ENCODE measurements at regions not wholly inside any gene's neighbourhood (a gene's known extent, or its start where the extent isn't known, plus 50 kb on each side); places are given as distances from the start of the nearest gene placed in this dataset.

GRCh38 chr17:79417476-79417988 is 193.3 kb downstream of the RBFOX3 start:
- Histone ChIP-seq H3K4me1 (ENCODE audit: control insufficient read depth in 2 of 2, insufficient read depth in 2 of 2, low read length in 2 of 2) (no peaks in the 10 kb centered on the region), H3K36me3 (ENCODE audit: control insufficient read depth in 2 of 2, insufficient read depth in 2 of 2, low read length in 1 of 2) (no peaks in the 10 kb centered on the region), H3K27me3 (ENCODE audit: control insufficient read depth in 2 of 2, insufficient read depth in 1 of 2, low read length in 1 of 2) (peaks cover 0 to 13% of the 10 kb centered on the region in 2 donors), H3K9me3 (ENCODE audit: control insufficient read depth in 2 of 2, insufficient read depth in 1 of 2, low read length in 1 of 2) (no peaks in the 10 kb centered on the region), H3K27ac (ENCODE audit: low read depth in 1 of 2, low read length in 1 of 2) (no peak overlapping the region), H3K4me3 (ENCODE audit: low read length in 2 of 2) (no peak overlapping the region)
- WGBS: 92% methylated on average over 14 of the region's 14 CpGs
- no peak for DNase-seq (ENCODE audit: low read depth in 6 of 9, low spot score in 9 of 9)

- Histone ChIP-seq H3K36me3 (ENCODE audit: control insufficient read depth in 2 of 2, insufficient read depth in 2 of 2, low read length in 1 of 2) (no peaks in the 10 kb centered on the region), H3K4me1 (ENCODE audit: control insufficient read depth in 2 of 2, insufficient read depth in 2 of 2, low read length in 2 of 2) (no peaks in the 10 kb centered on the region), H3K27ac (ENCODE audit: low read depth in 1 of 2, low read length in 1 of 2) (no peak overlapping the region), H3K27me3 (ENCODE audit: control insufficient read depth in 2 of 2, insufficient read depth in 1 of 2, low read length in 1 of 2) (peaks cover 0 to 13% of the 10 kb centered on the region in 2 donors), H3K9me3 (ENCODE audit: control insufficient read depth in 2 of 2, insufficient read depth in 1 of 2, low read length in 1 of 2) (no peaks in the 10 kb centered on the region), H3K4me3 (ENCODE audit: low read length in 2 of 2) (no peak overlapping the region)
- WGBS: 76% methylated on average over 9 of the region's 9 CpGs
- no peak for DNase-seq (ENCODE audit: low read depth in 6 of 9, low spot score in 9 of 9)
Measured at GRCh38 chr17:79415909-79416308, 194.9 kb downstream of the RBFOX3 start.

- H3K27me3 ChIP-seq (ENCODE audit: control insufficient read depth in 2 of 2, insufficient read depth in 1 of 2, low read length in 1 of 2): peaks cover 0 to 13% of the 10 kb centered on the region in 2 donors
- WGBS: 51% methylated on average over 13 of the region's 13 CpGs
- H3K27ac ChIP-seq (ENCODE audit: low read depth in 1 of 2, low read length in 1 of 2): no peak overlapping the region
- no peak for DNase-seq (ENCODE audit: low read depth in 6 of 9, low spot score in 9 of 9)
- no peaks in the 10 kb centered on the region for H3K36me3 ChIP-seq (ENCODE audit: control insufficient read depth in 2 of 2, insufficient read depth in 2 of 2, low read length in 1 of 2)
- H3K4me3 ChIP-seq (ENCODE audit: low read length in 2 of 2): no peak overlapping the region
- H3K9me3 ChIP-seq (ENCODE audit: control insufficient read depth in 2 of 2, insufficient read depth in 1 of 2, low read length in 1 of 2): no peaks in the 10 kb centered on the region
- H3K4me1 ChIP-seq (ENCODE audit: control insufficient read depth in 2 of 2, insufficient read depth in 2 of 2, low read length in 2 of 2): no peaks in the 10 kb centered on the region
Measured at GRCh38 chr17:79415365-79415764, 195.5 kb downstream of the RBFOX3 start.

GRCh38 chr17:79414793-79415211 is 196.0 kb downstream of the RBFOX3 start:
- no peak overlapping the region for H3K4me3 ChIP-seq (ENCODE audit: low read length in 2 of 2)
- H3K36me3 ChIP-seq (ENCODE audit: control insufficient read depth in 2 of 2, insufficient read depth in 2 of 2, low read length in 1 of 2): no peaks in the 10 kb centered on the region
- H3K4me1 ChIP-seq (ENCODE audit: control insufficient read depth in 2 of 2, insufficient read depth in 2 of 2, low read length in 2 of 2): no peaks in the 10 kb centered on the region
- 63% methylated on average over 16 of the region's 16 CpGs for WGBS
- H3K27me3 ChIP-seq (ENCODE audit: control insufficient read depth in 2 of 2, insufficient read depth in 1 of 2, low read length in 1 of 2): peaks cover 0 to 13% of the 10 kb centered on the region in 2 donors
- no peak overlapping the region for H3K27ac ChIP-seq (ENCODE audit: low read depth in 1 of 2, low read length in 1 of 2)
- H3K9me3 ChIP-seq (ENCODE audit: control insufficient read depth in 2 of 2, insufficient read depth in 1 of 2, low read length in 1 of 2): no peaks in the 10 kb centered on the region
- DNase-seq (ENCODE audit: low read depth in 6 of 9, low spot score in 9 of 9): no peak

GRCh38 chr17:79414063-79414792 is 196.6 kb downstream of the RBFOX3 start:
- DNase-seq (ENCODE audit: low read depth in 6 of 9, low spot score in 9 of 9): no peak
- no peak overlapping the region for H3K4me3 ChIP-seq (ENCODE audit: low read length in 2 of 2)
- 70% methylated on average over 21 of the region's 21 CpGs for WGBS
- H3K27ac ChIP-seq (ENCODE audit: low read depth in 1 of 2, low read length in 1 of 2): no peak overlapping the region
- H3K27me3 ChIP-seq (ENCODE audit: control insufficient read depth in 2 of 2, insufficient read depth in 1 of 2, low read length in 1 of 2): peaks cover 3 to 13% of the 10 kb centered on the region in 2 donors
- no peaks in the 10 kb centered on the region for H3K9me3 ChIP-seq (ENCODE audit: control insufficient read depth in 2 of 2, insufficient read depth in 1 of 2, low read length in 1 of 2)
- H3K4me1 ChIP-seq (ENCODE audit: control insufficient read depth in 2 of 2, insufficient read depth in 2 of 2, low read length in 2 of 2): no peaks in the 10 kb centered on the region
- H3K36me3 ChIP-seq (ENCODE audit: control insufficient read depth in 2 of 2, insufficient read depth in 2 of 2, low read length in 1 of 2): no peaks in the 10 kb centered on the region

GRCh38 chr17:79413611-79414010 is 197.2 kb downstream of the RBFOX3 start:
- Histone ChIP-seq H3K27ac (ENCODE audit: low read depth in 1 of 2, low read length in 1 of 2) (no peak overlapping the region), H3K4me3 (ENCODE audit: low read length in 2 of 2) (no peak overlapping the region), H3K36me3 (ENCODE audit: control insufficient read depth in 2 of 2, insufficient read depth in 2 of 2, low read length in 1 of 2) (no peaks in the 10 kb centered on the region), H3K9me3 (ENCODE audit: control insufficient read depth in 2 of 2, insufficient read depth in 1 of 2, low read length in 1 of 2) (no peaks in the 10 kb centered on the region), H3K27me3 (ENCODE audit: control insufficient read depth in 2 of 2, insufficient read depth in 1 of 2, low read length in 1 of 2) (peaks cover 3 to 13% of the 10 kb centered on the region in 2 donors), H3K4me1 (ENCODE audit: control insufficient read depth in 2 of 2, insufficient read depth in 2 of 2, low read length in 2 of 2) (no peaks in the 10 kb centered on the region)
- no peak for DNase-seq (ENCODE audit: low read depth in 6 of 9, low spot score in 9 of 9)
- 81% methylated on average over 11 of the region's 11 CpGs for WGBS

- Histone ChIP-seq H3K27me3 (ENCODE audit: control insufficient read depth in 2 of 2, insufficient read depth in 1 of 2, low read length in 1 of 2) (peaks cover 3 to 15% of the 10 kb centered on the region in 2 donors), H3K9me3 (ENCODE audit: control insufficient read depth in 2 of 2, insufficient read depth in 1 of 2, low read length in 1 of 2) (no peaks in the 10 kb centered on the region), H3K27ac (ENCODE audit: low read depth in 1 of 2, low read length in 1 of 2) (no peak overlapping the region), H3K36me3 (ENCODE audit: control insufficient read depth in 2 of 2, insufficient read depth in 2 of 2, low read length in 1 of 2) (no peaks in the 10 kb centered on the region), H3K4me1 (ENCODE audit: control insufficient read depth in 2 of 2, insufficient read depth in 2 of 2, low read length in 2 of 2) (no peaks in the 10 kb centered on the region), H3K4me3 (ENCODE audit: low read length in 2 of 2) (no peak overlapping the region)
- DNase-seq (ENCODE audit: low read depth in 6 of 9, low spot score in 9 of 9): no peak
- 80% methylated on average over 3 of the region's 3 CpGs for WGBS
Measured at GRCh38 chr17:79412886-79413390, 197.9 kb downstream of the RBFOX3 start.

- Histone ChIP-seq H3K9me3 (ENCODE audit: control insufficient read depth in 2 of 2, insufficient read depth in 1 of 2, low read length in 1 of 2) (no peaks in the 10 kb centered on the region), H3K27me3 (ENCODE audit: control insufficient read depth in 2 of 2, insufficient read depth in 1 of 2, low read length in 1 of 2) (peaks cover 6 to 23% of the 10 kb centered on the region in 2 donors), H3K27ac (ENCODE audit: low read depth in 1 of 2, low read length in 1 of 2) (no peak overlapping the region), H3K4me1 (ENCODE audit: control insufficient read depth in 2 of 2, insufficient read depth in 2 of 2, low read length in 2 of 2) (no peaks in the 10 kb centered on the region), H3K4me3 (ENCODE audit: low read length in 2 of 2) (no peak overlapping the region), H3K36me3 (ENCODE audit: control insufficient read depth in 2 of 2, insufficient read depth in 2 of 2, low read length in 1 of 2) (no peaks in the 10 kb centered on the region)
- WGBS: 98% methylated on average over 3 of the region's 3 CpGs
- DNase-seq (ENCODE audit: low read depth in 6 of 9, low spot score in 9 of 9): no peak
Measured at GRCh38 chr17:79412110-79412509, 198.7 kb downstream of the RBFOX3 start.

GRCh38 chr17:79411419-79411818 is 199.4 kb downstream of the RBFOX3 start:
- Histone ChIP-seq H3K36me3 (ENCODE audit: control insufficient read depth in 2 of 2, insufficient read depth in 2 of 2, low read length in 1 of 2) (no peaks in the 10 kb centered on the region), H3K9me3 (ENCODE audit: control insufficient read depth in 2 of 2, insufficient read depth in 1 of 2, low read length in 1 of 2) (no peaks in the 10 kb centered on the region), H3K27me3 (ENCODE audit: control insufficient read depth in 2 of 2, insufficient read depth in 1 of 2, low read length in 1 of 2) (peaks cover 6 to 30% of the 10 kb centered on the region in 2 donors), H3K4me1 (ENCODE audit: control insufficient read depth in 2 of 2, insufficient read depth in 2 of 2, low read length in 2 of 2) (no peaks in the 10 kb centered on the region), H3K4me3 (ENCODE audit: low read length in 2 of 2) (no peak overlapping the region), H3K27ac (ENCODE audit: low read depth in 1 of 2, low read length in 1 of 2) (no peak overlapping the region)
- 85% methylated on average over 8 of the region's 8 CpGs for WGBS
- no peak for DNase-seq (ENCODE audit: low read depth in 6 of 9, low spot score in 9 of 9)

Measured in thymus (tissue), 11 donors.